ENCODE measurements at regions not wholly inside any gene's neighbourhood (a gene's known extent, or its start where the extent isn't known, plus 50 kb on each side); places are given as distances from the start of the nearest gene placed in this dataset.

GRCh38 chr1:228923973-228924686 is 188.9 kb downstream of the RHOU start:
- no peak for DNase-seq

GRCh38 chr1:228925691-228926090 is 190.4 kb downstream of the RHOU start:
- no peak for DNase-seq

- DNase-seq = no peak
Observed at GRCh38 chr1:228927421-228927820, 192.1 kb downstream of the RHOU start.

- no peak for DNase-seq
Observed at GRCh38 chr1:228927946-228928898, 192.9 kb downstream of the RHOU start.

- no peak for DNase-seq
Observed at GRCh38 chr1:228929476-228930027, 194.3 kb downstream of the RHOU start.

- DNase-seq = no peak
Observed at GRCh38 chr1:228930479-228930957, 195.2 kb downstream of the RHOU start.

- no peak for DNase-seq
Observed at GRCh38 chr1:228933753-228934152, 198.5 kb downstream of the RHOU start.

GRCh38 chr1:228935198-228935663 is 200.0 kb downstream of the RHOU start:
- no peak for DNase-seq

- DNase-seq = no peak
Observed at GRCh38 chr1:228935855-228936727, 200.8 kb downstream of the RHOU start.

- no peak for DNase-seq
Observed at GRCh38 chr1:228936881-228937280, 201.6 kb downstream of the RHOU start.

- no peak for DNase-seq
Observed at GRCh38 chr1:228937351-228937750, 202.1 kb downstream of the RHOU start.

- DNase-seq = no peak
Observed at GRCh38 chr1:228937851-228938536, 202.7 kb downstream of the RHOU start.

GRCh38 chr1:228938537-228938901 is 203.2 kb downstream of the RHOU start:
- peak; percentile 64 for DNase-seq

GRCh38 chr1:228939001-228939691 is 203.9 kb downstream of the RHOU start:
- DNase-seq = no peak

- no peak for DNase-seq
Observed at GRCh38 chr1:228939881-228940392, 204.7 kb downstream of the RHOU start.

- no peak for DNase-seq
Observed at GRCh38 chr1:228940526-228940925, 205.2 kb downstream of the RHOU start.

- no peak for DNase-seq
Observed at GRCh38 chr1:228940926-228941325, 205.6 kb downstream of the RHOU start.

GRCh38 chr1:228941666-228942065 is 206.4 kb downstream of the RHOU start:
- DNase-seq = no peak

- no peak for DNase-seq
Observed at GRCh38 chr1:228943436-228943835, 208.2 kb downstream of the RHOU start.

- no peak for DNase-seq
Observed at GRCh38 chr1:228944296-228944695, 209.0 kb downstream of the RHOU start.

GRCh38 chr1:228944935-228945371 is 209.7 kb downstream of the RHOU start:
- no peak for DNase-seq

Data from DMS153 (cell line).